GM12874 (cell line): ENCODE measurements at regions not wholly inside any gene's neighbourhood (a gene's known extent, or its start where the extent isn't known, plus 50 kb on each side); places are given as distances from the start of the nearest gene placed in this dataset.

Source experiments
- TF ChIP-seq, protein P1 (sequence below): IDR thresholded peaks from 2 replicates; pipeline ENCODE4 v1.5.1; 2011; ENCODE audit warnings: low read depth, mild to moderate bottlenecking, control low read depth, low read length, moderate library complexity; ENCODE audit not compliant: insufficient read depth

DNA sequence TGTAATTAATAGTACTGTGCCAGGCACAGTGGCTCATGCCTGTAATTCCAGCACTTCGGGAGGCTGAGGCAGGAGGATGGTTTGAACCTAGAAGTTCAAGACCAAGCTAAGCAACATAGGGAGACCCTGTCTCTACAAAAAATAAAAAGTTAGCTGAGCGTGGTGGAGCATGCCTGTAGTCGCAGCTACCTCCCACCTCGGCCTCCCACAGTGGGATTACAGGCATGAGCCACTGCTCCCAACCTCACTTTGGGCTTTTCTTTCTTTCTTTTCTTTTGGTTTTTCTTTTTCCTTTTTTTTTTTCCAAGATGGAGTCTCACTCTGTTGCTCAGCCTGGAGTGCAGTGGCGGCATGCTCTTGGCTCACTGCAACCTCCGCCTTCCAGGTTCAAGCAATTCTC, 137.8 kb downstream of the MRM1 start:
- TF ChIP-seq, protein P1, sequence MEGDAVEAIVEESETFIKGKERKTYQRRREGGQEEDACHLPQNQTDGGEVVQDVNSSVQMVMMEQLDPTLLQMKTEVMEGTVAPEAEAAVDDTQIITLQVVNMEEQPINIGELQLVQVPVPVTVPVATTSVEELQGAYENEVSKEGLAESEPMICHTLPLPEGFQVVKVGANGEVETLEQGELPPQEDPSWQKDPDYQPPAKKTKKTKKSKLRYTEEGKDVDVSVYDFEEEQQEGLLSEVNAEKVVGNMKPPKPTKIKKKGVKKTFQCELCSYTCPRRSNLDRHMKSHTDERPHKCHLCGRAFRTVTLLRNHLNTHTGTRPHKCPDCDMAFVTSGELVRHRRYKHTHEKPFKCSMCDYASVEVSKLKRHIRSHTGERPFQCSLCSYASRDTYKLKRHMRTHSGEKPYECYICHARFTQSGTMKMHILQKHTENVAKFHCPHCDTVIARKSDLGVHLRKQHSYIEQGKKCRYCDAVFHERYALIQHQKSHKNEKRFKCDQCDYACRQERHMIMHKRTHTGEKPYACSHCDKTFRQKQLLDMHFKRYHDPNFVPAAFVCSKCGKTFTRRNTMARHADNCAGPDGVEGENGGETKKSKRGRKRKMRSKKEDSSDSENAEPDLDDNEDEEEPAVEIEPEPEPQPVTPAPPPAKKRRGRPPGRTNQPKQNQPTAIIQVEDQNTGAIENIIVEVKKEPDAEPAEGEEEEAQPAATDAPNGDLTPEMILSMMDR, result no peak

DNA sequence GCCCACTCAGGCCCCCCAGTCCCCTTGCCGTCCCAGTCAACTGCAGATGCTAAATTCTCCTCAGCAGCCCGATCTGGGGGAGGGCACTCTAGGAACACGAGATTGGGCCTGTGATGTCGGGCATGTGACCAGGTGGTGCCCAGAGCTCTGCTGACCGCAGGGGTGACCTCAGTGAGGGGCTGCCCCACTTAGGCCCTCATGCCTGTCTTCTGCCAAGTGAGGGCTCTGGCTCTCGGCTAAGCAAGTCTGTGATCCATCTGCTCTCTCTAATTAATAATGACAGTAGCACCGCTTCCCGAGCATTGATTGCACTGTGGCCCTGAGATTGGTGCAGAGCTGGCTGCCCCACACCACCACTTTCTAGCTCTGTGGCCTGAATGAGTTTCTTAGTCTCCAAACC, 138.8 kb downstream of the MRM1 start:
- TF ChIP-seq, protein P1, result no peak

DNA sequence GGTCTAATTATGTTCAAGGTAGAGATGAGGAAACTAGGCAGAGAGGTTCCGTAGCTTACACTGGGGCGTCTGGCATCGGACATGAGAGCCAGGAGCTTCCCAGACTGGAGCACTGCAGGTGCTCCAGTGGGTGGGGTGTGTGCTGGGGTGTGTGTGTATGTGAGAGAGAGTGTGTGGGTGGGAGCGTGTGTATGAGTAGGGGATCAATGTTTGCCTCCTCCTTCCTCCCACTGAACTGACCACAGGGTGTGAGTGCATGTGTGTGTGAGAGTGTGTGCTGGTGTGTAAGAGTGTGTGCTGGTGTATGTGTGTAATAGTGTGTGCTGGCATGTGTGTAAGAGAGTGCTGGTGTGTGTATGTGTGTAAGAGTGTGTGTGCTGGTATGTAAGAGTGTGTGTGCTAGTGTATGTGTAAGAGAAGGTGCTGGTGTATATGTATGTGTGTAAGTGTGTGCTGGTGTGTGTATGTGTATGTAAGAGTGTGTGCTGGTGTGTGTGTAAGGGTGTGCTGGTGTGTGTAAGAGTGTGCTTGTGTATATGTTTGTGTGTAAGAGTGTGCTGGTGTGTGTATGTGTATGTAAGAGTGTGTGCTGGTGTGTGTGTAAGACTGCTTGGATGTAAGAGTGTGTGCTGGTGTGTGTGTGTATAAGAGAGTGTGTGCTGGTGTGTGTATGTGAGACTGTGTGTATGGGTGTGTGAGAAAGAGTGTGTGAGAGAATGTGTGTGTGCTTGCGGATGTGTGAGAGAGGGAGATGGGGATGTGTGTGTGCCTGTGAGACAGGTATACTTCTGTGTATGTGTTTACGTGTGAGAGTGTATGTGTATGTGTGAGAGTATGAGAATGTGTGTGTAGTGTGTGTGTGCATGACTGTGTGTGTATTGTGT, 139.9 kb downstream of the MRM1 start:
- TF ChIP-seq, protein P1, result no peak

DNA sequence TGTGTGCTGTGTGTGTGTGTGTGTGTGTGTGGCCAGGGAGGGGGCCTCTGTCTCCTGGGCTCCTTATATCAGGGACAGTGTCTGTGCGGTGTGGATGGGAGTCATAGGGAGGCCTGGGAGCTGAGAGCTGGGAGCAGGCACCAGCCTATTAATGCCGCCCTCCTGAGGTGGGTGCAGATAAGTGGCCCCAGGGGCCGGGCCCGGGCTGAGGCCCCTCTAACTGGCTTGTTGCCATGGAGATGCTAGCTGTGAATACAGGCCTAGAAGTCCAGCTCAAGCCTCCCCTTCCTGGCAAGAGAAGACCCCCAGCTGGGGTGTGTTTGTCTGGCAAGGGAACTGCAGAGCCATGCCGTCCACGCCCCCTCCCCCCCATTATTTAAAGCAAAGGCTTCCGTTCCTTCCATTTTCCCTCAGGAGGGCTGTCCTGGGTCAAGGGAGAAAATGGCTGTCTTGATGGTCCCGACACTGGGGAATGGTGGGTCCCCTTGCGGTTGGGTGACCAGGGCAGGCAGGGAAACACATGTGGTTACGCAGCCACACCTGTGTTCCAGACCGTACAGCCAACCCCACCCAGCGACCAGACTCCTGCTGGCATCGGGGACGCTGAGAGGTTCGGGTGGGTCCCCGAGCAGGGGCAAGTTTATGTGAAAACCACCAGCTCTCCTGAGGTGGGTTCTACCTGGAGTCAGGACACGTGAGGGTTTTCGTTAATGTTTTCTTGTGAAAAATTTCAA, 141.1 kb downstream of the MRM1 start:
- TF ChIP-seq, protein P1, result no peak

DNA sequence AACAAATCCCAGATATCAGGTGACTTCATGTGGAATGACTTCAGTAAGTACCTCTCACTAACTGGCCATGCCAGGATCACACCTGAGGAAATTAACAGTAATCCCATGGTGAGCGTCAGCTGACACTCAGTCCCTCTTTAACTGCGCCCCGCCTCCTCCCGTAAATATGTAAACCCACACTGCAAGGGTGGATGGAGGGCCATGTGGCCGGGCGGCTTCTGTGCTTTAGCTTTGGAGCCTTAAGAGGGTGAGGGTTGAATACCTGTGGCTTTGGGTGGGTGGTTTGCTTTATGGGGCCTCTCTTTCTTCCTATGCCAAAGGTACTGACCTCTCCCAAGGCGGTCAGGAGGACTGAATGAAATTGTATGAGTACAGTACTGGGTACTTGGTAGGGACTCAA, 141.7 kb downstream of the MRM1 start:
- TF ChIP-seq, protein P1, result no peak

DNA sequence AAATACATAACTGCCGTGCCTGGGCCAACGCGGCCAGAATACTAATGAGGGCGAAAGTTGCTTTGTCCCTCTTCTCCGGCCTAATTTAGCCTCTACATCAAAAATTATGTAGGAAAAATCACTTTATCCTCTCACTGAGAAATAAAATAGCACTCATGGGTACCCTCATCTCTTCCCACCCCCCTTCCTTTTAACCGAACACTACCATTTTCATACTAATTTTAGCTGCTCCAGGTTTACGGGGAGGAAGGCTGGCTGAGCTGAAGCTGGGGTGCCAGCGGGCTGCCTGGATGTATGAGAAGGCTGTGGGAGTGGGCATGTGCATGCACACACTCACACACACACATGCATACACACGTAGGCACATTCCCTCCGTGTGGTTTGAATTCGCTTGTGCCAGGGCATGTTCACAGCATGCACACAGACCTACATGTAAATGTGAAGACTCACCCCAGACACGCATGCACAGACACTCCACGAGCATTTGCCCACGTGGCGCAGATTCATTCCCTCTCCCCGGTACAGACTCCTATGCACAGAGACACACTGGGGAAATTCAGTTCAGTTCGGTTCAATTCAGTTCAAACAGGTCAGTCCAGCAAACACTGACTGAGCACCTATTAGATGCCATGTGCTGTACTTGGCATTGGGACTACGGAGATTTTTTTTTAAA, 145.1 kb downstream of the MRM1 start:
- TF ChIP-seq, protein P1, result no peak

DNA sequence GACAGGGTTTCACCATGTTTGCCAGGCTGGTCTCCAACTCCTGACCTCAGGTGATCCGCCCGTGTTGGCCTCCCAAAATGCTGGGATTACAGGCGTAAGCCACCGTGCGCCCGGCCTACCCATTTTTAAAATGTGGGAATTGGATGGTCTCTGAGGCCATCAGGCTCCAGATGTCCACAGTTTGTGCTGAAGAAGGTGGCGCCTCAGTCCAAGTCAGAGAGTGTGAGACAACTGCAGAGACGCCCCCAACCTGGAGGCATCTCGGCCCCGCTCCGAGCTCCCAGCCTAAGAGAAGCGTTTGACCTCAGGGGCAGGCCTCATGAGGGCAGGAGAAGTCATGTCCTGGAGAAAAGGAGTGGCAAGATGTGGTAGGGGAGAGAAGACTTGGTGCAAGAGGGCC, 146.5 kb downstream of the MRM1 start:
- TF ChIP-seq, protein P1, result no peak
